ENCODE measurements at regions not wholly inside any gene's neighbourhood (a gene's known extent, or its start where the extent isn't known, plus 50 kb on each side); places are given as distances from the start of the nearest gene placed in this dataset.
A peak's percentile ranks its signal among the peaks of the same experiment; 100 is the strongest.

DNA sequence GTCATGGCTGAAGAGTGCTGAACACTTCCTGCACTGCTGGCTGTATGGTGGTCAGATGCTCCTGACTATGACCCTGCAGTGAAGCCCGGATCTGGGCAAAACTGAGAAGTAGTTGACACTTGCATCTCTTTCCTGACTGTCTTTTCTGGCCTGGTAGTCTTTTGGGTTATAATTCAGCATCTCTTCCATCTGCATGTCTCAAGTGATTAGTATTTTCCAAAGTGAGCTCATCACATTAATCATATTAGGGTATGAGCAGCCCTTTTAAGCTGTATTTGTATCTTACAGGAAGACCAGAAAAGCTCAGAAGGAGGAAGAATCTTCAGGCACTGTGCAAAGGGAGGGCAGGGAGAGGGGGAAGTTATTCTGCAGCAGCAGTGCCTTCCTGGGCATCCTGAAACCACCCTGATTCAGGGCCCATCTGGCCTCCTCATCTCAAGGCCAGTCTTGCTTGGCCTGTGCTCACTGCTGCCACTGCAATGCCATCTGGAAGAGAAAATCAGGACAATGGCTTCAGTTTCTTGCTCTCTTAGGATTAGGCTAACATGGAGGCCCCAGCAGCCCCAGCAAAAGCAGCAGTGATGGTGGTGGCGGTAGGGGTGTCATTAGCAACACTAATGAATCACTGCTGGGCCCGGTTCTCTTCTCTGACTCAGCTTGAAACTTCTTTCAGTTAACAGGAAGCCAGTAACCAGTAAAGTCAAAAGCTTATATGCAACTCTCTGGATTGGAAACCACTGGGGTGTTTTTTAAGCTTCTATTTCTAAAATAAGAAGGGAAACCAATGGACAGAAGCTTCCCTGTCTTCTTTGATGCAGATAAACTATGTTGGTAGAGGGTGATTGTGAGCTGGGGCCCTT is 63.3 kb upstream of the WDR26 start:
- DNase-seq, result no peak
- peak overlapping the region; percentile 22 to 64 (median 44) for H3K27ac ChIP-seq
- H3K4me1 ChIP-seq, result peaks cover 0 to 28% (median 8%) of the 10 kb centered on the region in 4 donors
- H3K27me3 ChIP-seq, result no peaks in the 10 kb centered on the region
- H3K9me3 ChIP-seq, result no peaks in the 10 kb centered on the region
- no peaks in the 10 kb centered on the region for H3K36me3 ChIP-seq
- no peak overlapping the region for H3K4me3 ChIP-seq
- TF ChIP-seq, protein P1, sequence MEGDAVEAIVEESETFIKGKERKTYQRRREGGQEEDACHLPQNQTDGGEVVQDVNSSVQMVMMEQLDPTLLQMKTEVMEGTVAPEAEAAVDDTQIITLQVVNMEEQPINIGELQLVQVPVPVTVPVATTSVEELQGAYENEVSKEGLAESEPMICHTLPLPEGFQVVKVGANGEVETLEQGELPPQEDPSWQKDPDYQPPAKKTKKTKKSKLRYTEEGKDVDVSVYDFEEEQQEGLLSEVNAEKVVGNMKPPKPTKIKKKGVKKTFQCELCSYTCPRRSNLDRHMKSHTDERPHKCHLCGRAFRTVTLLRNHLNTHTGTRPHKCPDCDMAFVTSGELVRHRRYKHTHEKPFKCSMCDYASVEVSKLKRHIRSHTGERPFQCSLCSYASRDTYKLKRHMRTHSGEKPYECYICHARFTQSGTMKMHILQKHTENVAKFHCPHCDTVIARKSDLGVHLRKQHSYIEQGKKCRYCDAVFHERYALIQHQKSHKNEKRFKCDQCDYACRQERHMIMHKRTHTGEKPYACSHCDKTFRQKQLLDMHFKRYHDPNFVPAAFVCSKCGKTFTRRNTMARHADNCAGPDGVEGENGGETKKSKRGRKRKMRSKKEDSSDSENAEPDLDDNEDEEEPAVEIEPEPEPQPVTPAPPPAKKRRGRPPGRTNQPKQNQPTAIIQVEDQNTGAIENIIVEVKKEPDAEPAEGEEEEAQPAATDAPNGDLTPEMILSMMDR (IDR thresholded peaks at IDR 0.05), result no peak
- no peak for TF ChIP-seq POLR2A (IDR thresholded peaks at IDR 0.05)

DNA sequence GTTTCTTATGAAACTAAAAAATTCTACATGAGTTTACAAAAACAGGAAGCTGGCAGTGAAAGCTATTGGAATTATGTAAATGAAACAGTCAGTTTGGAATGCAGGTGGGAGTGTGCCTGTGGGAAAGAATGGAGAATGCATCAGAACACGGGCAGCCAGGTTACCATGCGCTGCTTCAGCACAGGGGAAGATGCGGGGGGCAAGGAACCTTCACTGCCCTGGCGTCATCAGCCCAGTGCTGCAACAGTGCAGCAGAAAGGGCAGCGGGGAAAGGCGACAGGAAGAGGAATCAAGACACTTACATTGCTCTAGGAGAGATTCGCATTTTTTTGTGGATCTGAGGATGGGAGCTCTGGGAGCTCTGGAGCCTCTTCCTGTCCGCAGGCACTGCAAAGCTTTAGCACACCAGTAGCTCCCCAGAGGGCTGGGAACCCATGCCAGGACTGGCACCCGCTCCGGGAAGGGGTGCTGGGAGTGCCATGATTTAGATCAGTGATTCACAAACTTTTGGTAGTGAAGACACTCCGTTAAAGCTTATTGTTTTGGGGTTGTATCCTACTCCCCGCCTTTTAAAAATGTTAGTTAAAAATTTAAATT is 64.1 kb upstream of the WDR26 start:
- Histone ChIP-seq H3K4me1 (peaks cover 6 to 35% (median 14%) of the 10 kb centered on the region in 4 donors), H3K9me3 (no peaks in the 10 kb centered on the region), H3K36me3 (no peaks in the 10 kb centered on the region), H3K4me3 (no peak overlapping the region), H3K27me3 (no peaks in the 10 kb centered on the region), H3K27ac (peak overlapping the region in 3 of 4 donors; percentile 22 to 64 (median 51))
- TF ChIP-seq POLR2A (IDR thresholded peaks at IDR 0.05), result no peak
- TF ChIP-seq, protein P1 (IDR thresholded peaks at IDR 0.05), result no peak
- DNase-seq, result no peak

DNA sequence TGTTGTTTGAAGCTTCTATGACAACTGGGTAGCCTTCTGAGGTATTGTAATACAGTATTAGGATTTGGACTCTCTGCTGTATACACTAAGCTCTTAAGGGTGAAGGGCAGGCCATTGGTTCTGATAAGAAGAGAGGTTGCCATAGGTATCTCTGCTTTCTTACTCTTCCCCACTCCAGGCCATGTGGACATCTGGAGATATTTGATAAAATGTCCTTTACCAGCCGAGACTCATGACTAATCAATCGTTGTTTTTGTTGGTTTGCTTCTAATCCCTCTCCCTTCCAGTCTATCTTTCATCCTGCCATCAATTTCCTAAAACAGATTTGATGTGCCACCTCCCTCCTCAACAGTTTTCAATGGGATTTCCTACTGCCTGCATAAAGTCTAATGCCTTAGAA is 64.6 kb upstream of the WDR26 start:
- Histone ChIP-seq H3K4me1 (peaks cover 7 to 40% (median 19%) of the 10 kb centered on the region in 4 donors), H3K4me3 (no peak overlapping the region), H3K9me3 (no peaks in the 10 kb centered on the region), H3K27me3 (no peaks in the 10 kb centered on the region), H3K36me3 (no peaks in the 10 kb centered on the region), H3K27ac (peak overlapping the region in 1 of 4 donors; percentile 51)
- no peak for DNase-seq
- TF ChIP-seq POLR2A (IDR thresholded peaks at IDR 0.05), result no peak

DNA sequence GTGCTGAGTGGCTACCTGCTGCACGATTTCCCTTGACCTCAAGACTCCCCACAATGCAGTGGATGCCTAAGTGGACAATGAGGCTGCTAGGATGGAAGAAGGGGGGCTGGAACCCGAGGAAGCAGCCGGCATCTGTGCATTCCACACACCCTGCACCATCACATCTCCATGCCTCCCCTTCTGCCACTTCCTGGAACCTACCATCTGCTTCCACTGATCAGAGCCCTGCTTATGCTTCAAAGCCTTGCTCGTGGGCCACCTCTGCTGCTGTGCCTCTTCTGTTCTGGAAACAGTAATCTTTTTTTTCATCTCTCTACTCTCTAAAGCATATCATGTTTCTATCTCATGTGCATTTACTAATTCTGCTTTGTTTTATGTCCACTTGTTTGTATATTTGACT is 66.2 kb upstream of the WDR26 start:
- Histone ChIP-seq H3K4me1 (peaks cover 7 to 45% (median 19%) of the 10 kb centered on the region in 4 donors), H3K27me3 (no peaks in the 10 kb centered on the region), H3K9me3 (no peaks in the 10 kb centered on the region), H3K27ac (no peak overlapping the region), H3K36me3 (no peaks in the 10 kb centered on the region), H3K4me3 (no peak overlapping the region)
- TF ChIP-seq, protein P1 (IDR thresholded peaks at IDR 0.05), result no peak
- TF ChIP-seq POLR2A (IDR thresholded peaks at IDR 0.05), result no peak
- DNase-seq, result no peak

DNA sequence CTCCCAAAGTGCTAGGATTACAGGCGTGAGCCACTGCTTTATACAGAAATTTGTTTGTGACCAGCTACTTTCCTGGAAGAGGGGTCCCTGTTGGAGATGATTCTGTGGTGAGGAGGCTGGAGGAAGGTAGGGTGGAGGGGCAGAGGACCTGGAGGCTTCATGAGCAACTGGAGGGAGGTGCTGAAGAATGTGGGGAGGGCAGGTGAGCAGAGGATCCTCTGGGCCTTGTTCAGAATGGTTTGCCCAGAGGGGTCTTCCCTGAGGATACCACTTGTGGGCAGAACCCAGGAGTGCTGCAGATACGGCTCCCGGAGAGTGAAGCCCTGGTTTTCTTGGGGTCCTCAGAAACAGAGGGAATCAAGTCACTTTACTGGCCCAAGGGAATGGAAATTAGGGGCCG is 67.2 kb upstream of the WDR26 start:
- DNase-seq, result no peak
- Histone ChIP-seq H3K4me1 (peaks cover 7 to 45% (median 19%) of the 10 kb centered on the region in 4 donors), H3K36me3 (no peaks in the 10 kb centered on the region), H3K27ac (peak overlapping the region in 1 of 4 donors; percentile 86), H3K9me3 (no peaks in the 10 kb centered on the region), H3K27me3 (no peaks in the 10 kb centered on the region), H3K4me3 (no peak overlapping the region)
- TF ChIP-seq, protein P1 (IDR thresholded peaks at IDR 0.05), result no peak
- TF ChIP-seq POLR2A (IDR thresholded peaks at IDR 0.05), result no peak

All from Peyer's patch (tissue), 4 donors.